HG03432 (cell line): ENCODE measurements at regions not wholly inside any gene's neighbourhood (a gene's known extent, or its start where the extent isn't known, plus 50 kb on each side); places are given as distances from the start of the nearest gene placed in this dataset.

Experiments used
- ATAC-seq: cut with Tn5 transposase; IDR thresholded peaks from one replicate; pipeline ENCODE4 v1.9.1; 2021; ENCODE audit warnings: mild to moderate bottlenecking, moderate library complexity; ENCODE audit not compliant: unreplicated experiment

DNA sequence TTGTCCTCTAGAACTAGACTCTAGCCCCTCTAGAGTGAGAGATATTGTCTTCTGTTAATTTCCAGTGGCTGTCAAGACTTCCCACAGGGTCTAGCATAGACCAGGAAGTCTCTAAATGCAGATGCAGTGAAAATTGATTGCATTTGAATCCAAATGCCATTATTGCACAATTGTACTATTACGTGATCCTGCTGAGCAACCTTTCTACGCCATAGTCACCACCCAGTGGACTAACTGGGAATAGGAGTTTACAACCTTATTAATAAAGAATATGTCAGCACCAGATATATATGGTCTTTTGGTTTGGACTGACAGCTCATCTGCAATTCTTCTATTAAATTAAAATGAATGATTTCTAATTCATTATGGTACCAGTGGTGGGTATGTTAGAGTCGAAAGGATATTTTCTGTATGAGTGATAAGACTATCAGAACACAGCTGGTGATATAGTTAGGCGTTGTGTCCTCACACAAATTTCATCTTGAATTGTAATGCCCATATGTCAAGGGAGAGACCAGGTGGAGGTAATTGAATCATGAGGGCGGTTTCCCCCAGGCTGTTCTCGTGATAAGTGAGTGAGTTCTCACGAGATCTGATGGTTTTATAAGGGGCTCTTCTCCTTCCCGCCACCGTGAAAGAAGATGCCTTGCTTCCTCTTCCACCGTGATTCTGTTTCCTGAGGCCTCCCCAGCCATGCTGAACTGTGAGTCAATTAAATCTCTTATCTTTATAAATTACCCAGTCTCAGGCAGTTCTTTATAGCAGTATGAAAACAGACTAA is 138.9 kb upstream of the CA10 start:
- no peak for ATAC-seq

DNA sequence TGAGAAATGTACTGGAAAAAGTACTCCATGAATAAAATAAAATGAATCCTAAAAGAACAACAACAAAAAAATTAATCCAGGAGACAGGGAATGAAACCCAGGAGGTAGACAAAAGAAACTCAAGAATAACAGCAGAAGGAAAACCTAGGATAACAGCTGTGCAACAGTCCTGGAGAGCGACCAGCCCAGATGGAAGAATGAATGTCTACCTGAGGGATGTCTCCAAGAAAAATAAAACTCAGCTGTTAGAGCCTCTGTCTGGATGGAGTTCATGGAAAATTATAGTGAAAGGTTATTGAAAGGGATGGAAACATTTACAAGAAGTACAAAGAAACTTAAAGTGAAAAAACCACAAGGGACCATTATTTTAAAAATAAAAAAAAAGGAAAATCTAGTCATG is 135.8 kb upstream of the CA10 start:
- no peak for ATAC-seq

DNA sequence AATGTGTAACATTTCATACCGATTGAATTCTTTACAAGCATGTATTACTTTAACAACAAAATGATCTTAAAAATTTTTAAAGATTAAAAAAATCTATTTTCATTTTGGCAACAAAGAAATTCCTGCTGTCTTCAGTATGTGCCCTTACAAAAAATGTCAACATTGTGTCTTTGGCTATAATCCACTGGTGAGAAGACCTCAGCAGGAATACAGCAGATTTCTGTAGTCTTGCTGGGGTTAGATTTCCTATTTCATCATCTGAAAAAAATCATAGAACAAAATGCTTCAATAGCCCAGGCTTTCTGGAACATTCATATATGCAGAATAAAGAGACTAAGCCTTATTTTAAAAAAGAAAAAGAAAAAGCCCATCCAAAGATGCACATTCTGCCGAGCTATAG is 129.1 kb upstream of the CA10 start:
- ATAC-seq: no peak

DNA sequence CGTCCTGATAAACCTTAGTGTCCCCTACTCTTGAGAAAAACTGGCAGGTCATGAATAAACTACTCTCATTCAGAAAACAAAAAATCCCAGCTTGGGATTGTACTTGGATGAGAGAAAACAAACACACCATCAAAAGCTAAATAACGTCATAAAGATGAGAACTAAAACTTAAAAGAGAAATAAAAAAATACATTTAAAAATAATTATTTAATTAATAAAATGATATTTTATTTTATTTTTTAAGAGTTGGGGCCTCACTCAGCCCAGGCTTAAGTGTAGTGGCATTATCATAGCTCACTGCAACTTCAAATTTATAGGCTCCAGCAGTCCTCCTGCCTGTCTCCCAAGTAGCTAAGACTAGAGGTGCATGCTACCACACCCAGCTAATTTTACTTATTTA is 125.4 kb upstream of the CA10 start:
- no peak for ATAC-seq

DNA sequence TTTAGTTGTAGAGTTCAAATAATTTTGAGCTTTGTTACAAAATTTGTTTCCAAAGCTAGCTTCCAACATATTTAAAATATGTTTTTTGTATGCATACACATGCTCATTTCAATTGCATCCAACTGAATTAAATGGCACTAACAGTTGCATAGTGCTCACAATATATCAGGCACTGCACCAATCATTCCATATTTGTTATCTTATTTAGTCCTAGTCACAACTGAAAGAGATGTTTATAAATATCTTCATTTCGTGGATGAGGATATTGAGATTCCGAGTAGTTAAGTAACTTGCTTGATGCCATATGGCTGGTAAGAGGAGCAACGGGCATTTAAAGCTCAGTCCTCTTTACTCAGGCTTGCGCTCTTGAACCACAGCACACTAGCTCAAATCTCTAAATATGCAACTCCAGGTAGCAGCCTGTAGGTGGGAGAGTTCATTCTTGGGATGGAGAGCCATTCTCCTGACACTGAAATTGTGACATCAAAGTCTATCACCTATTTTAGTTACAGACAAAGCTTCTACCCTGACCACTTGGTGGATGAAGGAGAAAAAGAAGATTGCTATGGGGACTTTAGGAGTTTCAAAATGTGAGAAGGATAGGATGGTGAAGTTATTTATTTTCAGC is 118.0 kb upstream of the CA10 start:
- ATAC-seq: no peak

DNA sequence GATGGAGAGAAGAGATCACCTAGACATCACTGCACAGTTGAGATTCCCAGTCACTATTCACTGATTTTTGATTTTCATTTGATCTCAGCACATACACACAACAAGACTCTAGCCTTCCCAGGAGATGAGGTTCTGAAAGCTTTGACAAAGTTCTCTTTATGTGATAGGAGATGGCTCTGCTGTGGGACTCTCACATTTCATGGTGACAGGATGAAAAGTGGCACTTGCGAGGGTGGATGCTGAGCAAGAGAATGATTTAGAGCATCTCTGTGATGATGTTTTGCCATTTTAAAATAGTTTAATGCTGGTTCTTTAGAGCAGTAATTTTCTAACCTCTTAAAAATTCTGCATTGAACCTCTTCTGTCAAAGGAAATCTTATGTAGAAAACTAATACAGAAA is 113.3 kb upstream of the CA10 start:
- ATAC-seq: no peak

DNA sequence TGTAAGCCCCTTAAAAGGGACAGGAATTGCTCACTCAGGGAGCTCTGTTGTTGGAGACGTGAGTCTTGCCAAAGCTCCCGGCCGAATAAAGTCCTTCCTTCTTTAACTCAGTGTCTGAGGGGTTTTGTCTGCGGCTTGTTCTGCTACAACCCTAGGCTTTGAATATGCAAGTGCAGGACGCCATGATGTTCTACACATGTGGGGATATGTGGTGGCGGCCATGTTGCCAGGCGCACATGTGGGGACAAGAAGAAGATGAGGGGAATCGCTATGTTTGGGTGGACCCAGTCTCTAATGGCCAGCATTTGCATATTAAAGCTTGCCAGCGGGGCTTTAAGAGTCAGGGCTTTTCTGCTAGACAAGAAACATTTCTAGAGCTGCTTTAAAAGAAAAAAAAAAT is 96.8 kb upstream of the CA10 start:
- no peak for ATAC-seq

DNA sequence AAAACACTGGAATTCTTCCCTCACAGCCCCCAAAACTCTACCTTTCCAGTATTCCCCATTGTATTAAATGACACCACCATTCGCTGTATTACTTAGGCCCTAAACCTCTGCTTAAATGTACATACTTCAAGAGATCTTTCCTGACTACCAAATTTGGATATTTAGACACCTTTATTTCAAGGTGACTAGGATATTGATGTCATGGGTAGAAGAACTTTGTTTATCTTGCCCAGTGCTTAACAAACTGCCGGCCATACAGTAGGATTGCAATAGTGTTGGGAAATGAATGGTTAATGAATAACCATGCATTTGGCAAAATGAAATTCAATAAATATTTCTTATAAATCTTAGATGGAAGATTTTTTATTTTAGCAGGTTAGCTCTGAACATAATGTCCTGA is 86.2 kb upstream of the CA10 start:
- no peak for ATAC-seq

DNA sequence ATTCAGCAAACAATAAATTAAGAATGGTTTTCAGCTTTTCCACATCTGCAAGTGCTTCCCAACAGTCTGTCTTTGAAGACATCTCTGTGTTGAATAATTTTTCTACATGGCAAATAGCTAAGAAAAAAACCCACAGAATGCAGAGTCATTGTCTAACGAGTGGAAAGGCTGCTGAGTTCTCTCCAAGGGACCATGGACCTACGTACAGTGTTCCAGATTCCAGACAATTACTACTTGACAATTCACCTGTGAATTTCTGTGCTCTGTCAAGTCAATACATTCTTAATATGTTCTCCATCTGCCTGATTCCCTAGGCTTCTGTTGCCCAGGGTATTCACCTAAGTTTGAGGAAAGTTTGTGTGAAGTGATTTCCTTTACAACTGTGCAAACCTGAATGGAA is 83.8 kb upstream of the CA10 start:
- ATAC-seq: no peak

DNA sequence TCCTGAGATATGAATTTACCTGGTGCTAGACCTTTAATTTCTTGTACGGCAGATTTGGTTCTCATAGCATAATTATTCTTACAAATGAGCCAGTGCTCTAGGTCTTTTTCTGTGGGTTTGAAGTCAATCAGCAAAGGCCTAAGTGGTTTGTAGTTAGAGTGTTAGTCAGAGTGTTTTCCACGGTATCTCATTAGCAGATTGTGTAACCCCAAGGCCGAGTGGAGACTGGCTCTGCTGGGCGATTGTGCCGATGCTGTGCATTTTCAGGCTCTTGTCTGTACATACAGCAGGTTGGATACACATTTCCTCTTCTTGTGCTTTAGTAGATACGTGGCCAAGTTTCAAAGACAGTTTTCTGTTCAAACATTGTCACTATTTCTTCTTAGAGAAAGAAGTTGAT is 78.6 kb upstream of the CA10 start:
- ATAC-seq: no peak

DNA sequence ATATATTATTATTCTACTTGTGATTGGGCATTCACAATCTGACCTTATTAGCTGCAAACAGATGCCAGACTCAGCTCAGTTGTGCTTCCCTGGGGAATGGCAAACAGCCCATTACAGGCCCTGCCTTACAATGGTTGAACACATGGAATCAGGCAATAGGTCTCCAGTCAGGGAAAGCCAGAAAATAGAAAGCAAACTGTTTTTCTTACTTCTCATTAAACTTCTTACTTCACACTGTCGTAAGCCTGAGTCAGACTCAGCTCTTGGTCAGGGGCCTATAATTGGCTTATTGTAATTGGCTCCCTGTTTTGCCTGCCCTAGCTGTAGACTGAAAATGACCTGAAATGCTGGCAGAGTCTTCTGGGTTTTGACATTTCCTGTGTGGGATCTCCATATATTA is 77.0 kb upstream of the CA10 start:
- no peak for ATAC-seq

DNA sequence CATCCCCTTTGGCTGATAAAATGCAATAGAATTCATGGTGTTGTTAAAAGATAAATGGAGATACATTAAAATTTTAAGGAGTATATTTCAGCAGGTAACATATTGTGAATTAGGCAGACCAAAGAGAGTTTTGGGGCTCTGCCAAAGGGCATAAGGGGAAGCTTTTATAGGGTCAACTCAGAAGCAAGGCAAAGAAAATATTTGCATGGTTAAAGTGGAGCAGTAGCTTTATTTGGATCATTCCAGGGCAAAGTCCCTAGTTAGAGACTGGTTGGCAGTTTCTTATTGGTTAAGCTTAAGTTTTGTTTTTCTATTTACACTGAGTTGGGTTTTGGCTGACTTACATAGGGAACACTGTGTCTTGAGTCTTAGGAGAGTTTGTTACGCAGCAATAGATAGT is 75.1 kb upstream of the CA10 start:
- ATAC-seq: no peak

DNA sequence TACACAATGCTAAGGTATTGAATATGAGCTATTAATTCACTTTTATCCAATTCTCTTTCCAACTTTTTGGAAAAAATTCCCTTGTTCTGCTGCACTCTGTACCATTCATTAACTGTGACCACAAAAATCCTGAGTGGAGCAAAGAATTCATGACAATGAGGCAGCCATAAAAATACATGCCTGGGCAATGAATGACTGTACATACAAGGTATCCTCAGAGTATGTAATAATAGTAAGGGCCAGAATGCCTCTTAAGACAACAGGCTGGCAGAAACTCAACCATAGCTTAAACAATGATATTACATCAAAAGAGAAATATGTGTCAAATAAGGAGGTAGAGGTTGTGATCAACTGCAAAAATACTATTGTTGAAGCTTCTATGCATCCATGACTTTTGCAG is 74.7 kb upstream of the CA10 start:
- no peak for ATAC-seq

DNA sequence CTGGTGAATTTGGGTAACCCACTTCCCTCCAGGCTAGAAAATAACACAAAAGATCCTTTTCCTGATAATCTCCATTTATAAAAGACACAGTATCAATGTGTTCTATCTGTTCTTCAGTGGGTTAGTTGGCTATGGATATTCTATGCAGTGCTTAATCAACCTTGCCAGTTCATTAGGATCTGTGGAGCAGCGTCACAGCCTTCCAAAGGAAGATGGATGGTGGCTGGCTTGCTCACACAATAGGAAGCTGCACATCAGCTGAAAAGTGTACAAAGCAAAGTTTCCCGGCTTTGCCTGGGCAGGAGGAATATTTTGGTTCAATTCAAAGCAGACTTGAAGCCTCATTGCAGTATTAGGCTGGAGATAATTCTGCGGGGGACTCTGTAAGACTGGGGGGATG is 70.3 kb upstream of the CA10 start:
- ATAC-seq: no peak

DNA sequence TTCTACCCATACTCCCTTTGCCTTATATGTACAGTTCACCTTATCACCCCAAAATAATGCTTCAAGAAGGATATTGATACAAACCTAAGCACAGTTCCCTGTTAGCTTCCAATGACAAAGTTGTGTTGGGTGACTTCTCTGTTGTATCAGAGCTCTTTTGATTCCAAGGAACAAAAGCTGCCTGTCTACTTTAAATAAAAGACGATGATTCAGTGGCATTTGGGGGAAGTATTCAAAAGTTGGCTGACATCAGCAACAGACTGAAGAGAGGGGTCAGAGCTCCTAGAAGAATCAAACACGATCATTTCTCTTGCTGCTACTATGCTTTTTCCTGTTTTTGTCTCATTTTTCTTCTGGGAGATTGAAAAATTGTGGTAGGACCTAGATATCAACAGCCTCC is 69.4 kb upstream of the CA10 start:
- ATAC-seq: no peak

DNA sequence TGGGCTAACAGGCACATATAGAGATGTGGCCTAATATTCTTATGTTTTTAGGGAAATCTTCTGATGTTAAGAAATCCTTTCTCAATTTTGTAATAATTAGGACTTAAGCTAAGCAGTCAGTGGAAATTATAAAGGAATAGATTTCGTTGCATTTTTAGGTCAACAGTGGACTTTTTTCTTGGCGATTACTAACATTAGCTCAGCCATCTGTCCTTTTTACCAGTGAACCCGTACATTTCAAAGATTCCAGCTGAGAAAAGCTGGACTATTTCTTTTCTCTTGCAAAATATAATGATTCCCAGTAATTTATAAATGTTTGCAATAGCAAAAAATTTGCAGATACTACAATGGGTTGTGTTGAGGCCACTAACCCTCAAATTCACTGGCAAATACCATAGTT is 54.9 kb upstream of the CA10 start:
- no peak for ATAC-seq

DNA sequence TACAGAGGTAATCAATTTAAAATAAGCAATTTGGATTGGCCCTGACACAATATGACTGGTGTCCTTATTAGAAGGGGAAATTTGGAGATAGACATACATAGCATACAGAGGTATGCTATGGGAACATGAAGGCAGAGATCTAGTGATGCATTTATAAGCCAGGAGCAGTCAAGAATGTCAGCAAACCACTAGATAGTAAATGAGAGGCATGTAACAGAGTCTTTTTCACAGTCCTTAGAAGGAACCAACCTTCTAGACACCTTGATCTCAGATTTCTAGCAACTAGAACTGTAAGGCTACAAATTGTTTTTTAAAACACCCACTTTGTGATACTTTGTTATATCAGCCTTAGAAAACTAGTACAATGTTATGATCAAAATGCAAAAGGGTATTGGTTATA is 54.3 kb upstream of the CA10 start:
- ATAC-seq: no peak

DNA sequence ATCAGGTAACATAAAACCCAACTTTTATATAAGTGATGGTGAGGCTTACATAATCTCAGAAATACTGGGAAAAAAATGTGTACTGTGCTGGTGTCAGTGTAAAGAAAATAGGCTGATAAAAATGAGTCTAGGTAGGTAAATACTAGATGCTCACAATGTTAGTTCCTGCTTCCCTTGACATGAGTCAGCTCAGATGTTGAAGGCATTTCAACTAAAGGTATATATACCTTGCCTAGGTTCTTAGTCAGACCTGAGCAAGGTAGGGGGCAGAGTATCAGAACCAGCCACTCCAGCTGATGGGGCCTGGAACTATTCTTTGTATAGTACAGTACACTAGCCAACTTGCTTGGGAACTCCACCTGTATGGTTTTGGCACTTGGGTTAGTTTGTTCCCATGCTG is 51.0 kb upstream of the CA10 start:
- ATAC-seq: no peak
